Glutamatergic neuron (in vitro differentiated cells): ENCODE measurements at regions not wholly inside any gene's neighbourhood (a gene's known extent, or its start where the extent isn't known, plus 50 kb on each side); places are given as distances from the start of the nearest gene placed in this dataset.

ENCODE experiments used
- DNase-seq: peaks from one replicate; pipeline ENCODE4 v3.0.0; 2022
- H3K27ac Mint-ChIP-seq: one replicate; pipeline ENCODE4 v1.8.0; 2020; ENCODE audit warnings: mild to moderate bottlenecking, mixed read lengths, inconsistent platforms; ENCODE audit not compliant: unreplicated experiment
- H3K27me3 Mint-ChIP-seq: one replicate; pipeline ENCODE4 v1.8.0; 2020; ENCODE audit warnings: mild to moderate bottlenecking, moderate library complexity, mixed read lengths, inconsistent platforms; ENCODE audit not compliant: unreplicated experiment
- H3K36me3 Mint-ChIP-seq: one replicate; pipeline ENCODE4 v1.8.0; 2020; ENCODE audit warnings: mild to moderate bottlenecking, mixed read lengths, inconsistent platforms; ENCODE audit not compliant: unreplicated experiment
- H3K4me1 Mint-ChIP-seq: one replicate; pipeline ENCODE4 v1.8.0; 2020; ENCODE audit warnings: mild to moderate bottlenecking, low read depth, mixed read lengths, inconsistent platforms; ENCODE audit not compliant: unreplicated experiment
- H3K4me3 Mint-ChIP-seq: one replicate; pipeline ENCODE4 v1.8.0; 2020; ENCODE audit warnings: mild to moderate bottlenecking, mixed read lengths, inconsistent platforms; ENCODE audit not compliant: unreplicated experiment
- H3K9me3 Mint-ChIP-seq: one replicate; pipeline ENCODE4 v1.8.0; 2020; ENCODE audit warnings: mild to moderate bottlenecking, moderate library complexity, mixed read lengths, inconsistent platforms; ENCODE audit not compliant: unreplicated experiment
- CTCF ChIP-seq: fragments of 200-600 bp; sonication (generic); IDR thresholded peaks from one replicate; pipeline ENCODE4 v1.5.0; 2021; ENCODE audit not compliant: partially characterized antibody, unreplicated experiment

GRCh38 chr6:9620687-9621086 lies 794.2 kb downstream of the TFAP2A start:
- Mint-ChIP-seq H3K36me3 (no peaks in the 10 kb centered on the region), H3K27ac (no peak overlapping the region)

GRCh38 chr6:9620263-9620662 lies 794.6 kb downstream of the TFAP2A start:
- H3K27ac Mint-ChIP-seq = no peak overlapping the region
- no peaks in the 10 kb centered on the region for H3K9me3 Mint-ChIP-seq
- no peak for DNase-seq
- no peak overlapping the region for H3K4me3 Mint-ChIP-seq
- no peak for TF ChIP-seq CTCF
- no peaks in the 10 kb centered on the region for H3K36me3 Mint-ChIP-seq
- no peaks in the 10 kb centered on the region for H3K27me3 Mint-ChIP-seq
- no peaks in the 10 kb centered on the region for H3K4me1 Mint-ChIP-seq

More at GRCh38 chr6:9620687-9621086, 794.2 kb downstream of the TFAP2A start:
- Mint-ChIP-seq H3K27me3 (no peaks in the 10 kb centered on the region), H3K4me3 (no peak overlapping the region), H3K4me1 (no peaks in the 10 kb centered on the region), H3K9me3 (no peaks in the 10 kb centered on the region)
- no peak for TF ChIP-seq CTCF
- no peak for DNase-seq

DNA sequence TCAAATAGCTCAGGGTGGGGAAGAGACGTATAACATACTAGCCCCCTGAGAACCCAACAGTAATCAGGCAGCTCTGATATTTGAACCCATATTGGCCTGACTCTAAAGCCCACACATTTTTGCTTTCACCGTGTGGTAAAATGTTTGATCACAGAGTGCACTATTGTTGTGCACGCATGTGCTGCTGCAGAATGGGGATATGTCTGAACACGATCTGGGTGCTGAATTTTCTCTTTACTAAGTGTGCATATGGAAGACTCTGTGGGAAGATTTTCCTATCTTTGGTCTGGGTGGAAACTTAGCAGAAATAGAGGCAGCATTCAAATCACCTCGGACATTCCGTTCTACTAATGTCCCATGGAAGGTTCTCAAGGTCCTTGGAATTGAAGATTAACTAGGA lies 800.1 kb downstream of the TFAP2A start:
- Mint-ChIP-seq H3K36me3 (no peaks in the 10 kb centered on the region), H3K4me1 (no peaks in the 10 kb centered on the region), H3K9me3 (peaks cover 2% of the 10 kb centered on the region), H3K27me3 (peaks cover 2% of the 10 kb centered on the region), H3K4me3 (no peak overlapping the region), H3K27ac (no peak overlapping the region)
- no peak for DNase-seq
- no peak for TF ChIP-seq CTCF

DNA sequence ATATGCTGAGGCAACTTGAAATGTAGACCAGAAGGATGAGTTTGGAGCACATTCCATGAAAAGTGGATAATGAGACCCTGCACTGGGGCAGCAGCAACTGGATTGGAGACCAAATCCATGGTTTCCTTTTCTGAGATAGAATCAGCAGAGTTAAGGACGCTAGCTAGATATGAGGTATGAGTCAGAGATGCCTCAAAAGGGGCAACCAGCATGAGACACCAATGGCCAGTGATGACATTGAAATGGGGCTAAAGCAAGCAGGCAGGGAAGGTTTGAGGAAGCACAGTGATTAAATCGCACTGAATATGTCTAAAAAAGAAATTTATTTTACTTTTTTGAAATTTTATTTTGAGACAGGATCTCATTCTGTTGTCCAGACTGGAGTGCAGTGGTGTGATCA lies 802.4 kb downstream of the TFAP2A start:
- Mint-ChIP-seq H3K9me3 (peaks cover 2% of the 10 kb centered on the region), H3K27ac (no peak overlapping the region), H3K4me1 (no peaks in the 10 kb centered on the region), H3K27me3 (peaks cover 2% of the 10 kb centered on the region), H3K36me3 (no peaks in the 10 kb centered on the region), H3K4me3 (no peak overlapping the region)
- TF ChIP-seq CTCF = no peak
- DNase-seq = no peak

DNA sequence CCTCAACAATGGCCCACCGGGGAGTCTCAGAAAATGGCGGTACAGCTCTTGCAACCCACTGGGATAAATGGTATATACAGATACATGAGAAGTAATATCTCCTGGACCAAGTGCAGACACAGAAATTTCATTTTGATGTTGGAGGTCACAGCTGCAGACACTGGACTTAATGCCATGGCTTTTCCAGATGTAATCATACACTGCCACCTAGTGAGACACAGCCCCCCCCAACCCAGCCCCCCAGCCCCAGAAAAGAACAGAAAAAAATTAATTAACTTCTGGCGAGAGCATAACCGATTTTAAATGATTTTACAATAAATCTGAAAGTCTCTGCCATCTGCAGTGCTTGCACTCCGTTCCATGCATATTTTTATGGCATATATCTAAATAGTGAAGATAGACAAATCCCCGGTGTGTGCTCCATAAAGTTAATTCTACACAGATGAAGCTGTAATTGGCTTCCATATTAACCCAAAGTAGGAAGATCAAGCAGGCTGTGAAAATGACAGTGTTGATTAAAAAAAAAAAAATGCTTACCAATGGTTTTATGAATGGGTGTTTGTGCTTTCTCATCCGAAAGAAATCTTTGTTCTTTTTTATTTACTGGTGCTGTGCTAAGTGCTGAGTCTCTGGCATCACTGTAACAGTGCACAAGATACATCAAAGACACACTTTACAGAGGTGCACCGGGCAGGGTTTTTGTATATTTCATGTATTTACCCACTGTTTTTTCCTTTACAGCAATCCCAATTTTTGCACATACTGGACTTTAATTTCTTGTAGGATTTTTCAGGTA lies 804.1 kb downstream of the TFAP2A start:
- no peaks in the 10 kb centered on the region for H3K36me3 Mint-ChIP-seq
- no peak overlapping the region for H3K4me3 Mint-ChIP-seq
- H3K9me3 Mint-ChIP-seq = peaks cover 2% of the 10 kb centered on the region
- no peak for TF ChIP-seq CTCF
- peaks cover 2% of the 10 kb centered on the region for H3K27me3 Mint-ChIP-seq
- no peak for DNase-seq
- H3K27ac Mint-ChIP-seq = no peak overlapping the region
- no peaks in the 10 kb centered on the region for H3K4me1 Mint-ChIP-seq
